GM12878 (cell line): ENCODE measurements at regions not wholly inside any gene's neighbourhood (a gene's known extent, or its start where the extent isn't known, plus 50 kb on each side); places are given as distances from the start of the nearest gene placed in this dataset.
A peak's percentile ranks its signal among the peaks of the same experiment; 100 is the strongest.
"Not testable (repeated sequence)": the region's sequence is repeated elsewhere in the genome, so short reads cannot be mapped to it uniquely, and the experiment has no call there.

ENCODE experiments used
- ATAC-seq: fragments of 200-7000 bp; cut with Tn5 transposase; 3 replicates; pipeline ENCODE4 v1.9.1; 2020; ENCODE audit warnings: mild to moderate bottlenecking, moderate library complexity
- BruUV-seq: library from RNA; stranded (reverse); fragments of 400-500 nt; replicated peaks from 2 replicates; lab custom pipeline; 2021; lab: Mats Ljungman, UMichigan
- CTCF ChIA-PET: fragments of 300-600 bp; sonication (Branson Sonifier 250); formaldehyde crosslinking; extraction: SDS; loops from one replicate; lab custom pipeline; 2021; ENCODE audit warnings: inconsistent platforms; lab: Yijun Ruan, JAX
- POLR2A ChIA-PET: fragments of 350-600 bp; formaldehyde crosslinking; extraction: SDS; loops from one replicate; lab custom pipeline; 2021; ENCODE audit warnings: inconsistent platforms; lab: Charles Lee
- RAD21 ChIA-PET: fragments of 300-600 bp; sonication (Branson Sonifier 250); formaldehyde crosslinking; loops from one replicate; lab custom pipeline; 2023; ENCODE audit warnings: antibody characterized with exemption; ENCODE audit not compliant: unreplicated experiment; lab: Charles Lee
- SMC1A ChIA-PET: fragments of 300-600 bp; sonication (Branson Sonifier 250); formaldehyde crosslinking; loops from one replicate; lab custom pipeline; 2023; ENCODE audit not compliant: unreplicated experiment, uncharacterized antibody; lab: Charles Lee
- DNase-seq: peaks from one replicate; pipeline ENCODE4 v3.0.0-alpha.2; 2011; ENCODE audit warnings: low read depth, low spot score
- FAIRE-seq: peaks from 3 replicates; lab custom pipeline; 2011; peaks lifted over from hg19 to GRCh38; lab: Jason Lieb, UNC
- H2AFZ ChIP-seq: 2 replicates; pipeline ENCODE4 v1.6.0; 2011; ENCODE audit warnings: low read depth, low read length, control low read depth; ENCODE audit not compliant: control insufficient read depth
- H3K27ac ChIP-seq: 2 replicates; pipeline ENCODE4 v1.5.1; 2011; ENCODE audit warnings: control low read depth; ENCODE audit not compliant: control insufficient read depth, insufficient read depth
- H3K27me3 ChIP-seq, 2 experiments: replicated peaks in 1 of 2; 2 replicates each; pipeline versions ENCODE4 v1.6.0 to v1.6.1; 2011; ENCODE audit warnings: low read length in 1 of 2; ENCODE audit not compliant: control insufficient read depth in 2 of 2, insufficient read depth in 2 of 2
- H3K36me3 ChIP-seq, 2 experiments: 2 replicates each; pipeline ENCODE4 v1.5.1; 2011; ENCODE audit warnings: low read length in 1 of 2; ENCODE audit not compliant: control insufficient read depth in 2 of 2, insufficient read depth in 2 of 2
- H3K4me1 ChIP-seq: 2 replicates; pipeline ENCODE4 v1.6.1; 2011; ENCODE audit warnings: mild to moderate bottlenecking, low read length, moderate library complexity, mixed read lengths; ENCODE audit not compliant: control insufficient read depth, insufficient read depth
- H3K4me2 ChIP-seq: 2 replicates; pipeline ENCODE4 v1.6.0; 2011; ENCODE audit warnings: control low read depth; ENCODE audit not compliant: control insufficient read depth, insufficient read depth
- H3K4me3 ChIP-seq: fragments of 200-600 bp; sonication (generic); 2 replicates; pipeline ENCODE4 v1.5.1; 2016
- H3K79me2 ChIP-seq: 2 replicates; pipeline ENCODE4 v1.6.0; 2011; ENCODE audit warnings: low read length; ENCODE audit not compliant: control insufficient read depth, insufficient read depth
- H3K9ac ChIP-seq: 2 replicates; pipeline ENCODE4 v1.8.0; 2011; ENCODE audit warnings: low read length, control low read depth, mixed read lengths; ENCODE audit not compliant: control insufficient read depth, insufficient read depth
- H3K9me3 ChIP-seq: replicated peaks from 3 replicates; pipeline ENCODE4 v1.5.1; 2011; ENCODE audit warnings: mild to moderate bottlenecking, low read length; ENCODE audit not compliant: control insufficient read depth, insufficient read depth
- H4K20me1 ChIP-seq: 2 replicates; pipeline ENCODE4 v1.6.0; 2011; ENCODE audit not compliant: control insufficient read depth, insufficient read depth
- CBFB ChIP-seq: IDR thresholded peaks from 2 replicates; pipeline ENCODE4 v1.6.1; 2016; ENCODE audit warnings: antibody characterized with exemption, low read depth
- JUNB ChIP-seq: IDR thresholded peaks from 2 replicates; pipeline ENCODE4 v1.6.1; 2016; ENCODE audit warnings: antibody characterized with exemption, mild to moderate bottlenecking
- MYC ChIP-seq: IDR thresholded peaks from 2 replicates; pipeline ENCODE4 v1.6.1; 2011; ENCODE audit warnings: mild to moderate bottlenecking, low read length, moderate library complexity, inconsistent platforms; ENCODE audit not compliant: insufficient read depth, insufficient replicate concordance, insufficient read length, severe bottlenecking
- NFIC ChIP-seq: IDR thresholded peaks from 2 replicates; pipeline ENCODE4 v1.6.1; 2012; ENCODE audit warnings: low read depth, mild to moderate bottlenecking, inconsistent platforms, low read length, moderate library complexity
- RUNX3 ChIP-seq: IDR thresholded peaks from 2 replicates; pipeline ENCODE4 v1.6.1; 2012; ENCODE audit warnings: low read length, inconsistent platforms
- SIX5 ChIP-seq: IDR thresholded peaks from 2 replicates; pipeline ENCODE4 v1.6.1; 2011; ENCODE audit warnings: mild to moderate bottlenecking, low read depth, low read length, moderate library complexity; ENCODE audit not compliant: severe bottlenecking
- YBX1 ChIP-seq: fragments of 450-650 bp; IDR thresholded peaks from 2 replicates; pipeline ENCODE4 v1.6.1; 2016; ENCODE audit warnings: antibody characterized with exemption
- WGBS: methylation state at CpG from one replicate; pipeline ENCODE4 v1.1.6; 2016; ENCODE audit warnings: low lambda C conversion rate; ENCODE audit not compliant: insufficient replicate concordance, insufficient coverage; ENCODE audit errors: missing lambda C conversion rate; 5-methylcytosine and 5-hydroxymethylcytosine counted together
- in situ Hi-C: fragments of 300-500 bp; cut with MboI; formaldehyde crosslinking; loops from 9 replicates; pipeline ENCODE4 v1.14.3; 2018; ENCODE audit warnings: mixed read lengths
- intact Hi-C: fragments of 100-400 bp; cut with micrococcal nuclease; formaldehyde crosslinking; loops from one replicate; pipeline ENCODE4 v1.14.2; 2022; ENCODE audit not compliant: unreplicated experiment
- TF ChIP-seq, protein P1 (sequence below): fragments of 450-650 bp; IDR thresholded peaks from 2 replicates; pipeline ENCODE4 v1.6.1; 2017; ENCODE audit warnings: mild to moderate bottlenecking, moderate library complexity
- TF ChIP-seq, protein P2 (sequence below): fragments of 150-350 bp; IDR thresholded peaks from 2 replicates; pipeline ENCODE4 v1.6.1; 2014; ENCODE audit warnings: mild to moderate bottlenecking, low read depth, low read length

DNA sequence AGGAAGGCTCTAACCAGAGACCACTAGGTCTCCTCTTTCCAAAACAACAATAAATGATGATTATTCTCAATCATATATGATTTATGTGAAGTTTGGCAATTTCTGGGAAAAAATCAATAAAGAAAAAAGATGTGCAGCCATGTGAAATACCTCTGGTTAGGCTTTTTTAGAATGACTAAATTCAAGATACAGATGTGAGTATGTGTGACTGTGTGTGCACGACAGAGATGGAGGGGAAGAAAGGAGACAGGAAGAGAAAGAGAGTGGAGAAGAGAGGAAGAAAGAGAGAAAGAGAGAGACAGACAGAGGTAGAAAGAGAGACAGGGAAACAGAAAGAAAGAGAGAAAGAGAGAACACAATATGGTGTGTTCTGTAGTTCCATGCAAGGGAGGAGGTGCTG is 558.6 kb upstream of the CDH5 start:
- H2AFZ ChIP-seq: no peak overlapping the region
- FAIRE-seq (no peak), ATAC-seq (no peak), DNase-seq (no peak)
- RAD21 ChIA-PET: no interaction called here
- CTCF ChIA-PET: no interaction called here
- H3K9me3 ChIP-seq: no peaks in the 10 kb centered on the region
- H3K9ac ChIP-seq: no peak overlapping the region
- H3K4me1 ChIP-seq: no peaks in the 10 kb centered on the region
- no peaks in the 10 kb centered on the region for H3K79me2 ChIP-seq
- intact Hi-C loops (no loop called here), in situ Hi-C loops (no loop called here)
- POLR2A ChIA-PET: no interaction called here
- WGBS: 15% methylated on average over 1 of the region's 1 CpG
- no peak overlapping the region for H3K4me3 ChIP-seq
- no peaks in the 10 kb centered on the region for H3K36me3 ChIP-seq
- no TSS peak for BruUV-seq
- H4K20me1 ChIP-seq: no peaks in the 10 kb centered on the region
- SMC1A ChIA-PET: interaction anchor here (0.6 kb wide), 1 partner anchor 1141 kb away, joined by 3 read pairs; no protein-coding TSS in a partner anchor
- TF ChIP-seq NFIC (peak; percentile 41; the same call in 1 of the 2 replicates), MYC (no peak), JUNB (peak; percentile 74), RUNX3 (peak; percentile 31; the same call in 1 of the 2 replicates), YBX1 (no peak), CBFB (no peak), SIX5 (no peak)
- TF ChIP-seq, protein P1, sequence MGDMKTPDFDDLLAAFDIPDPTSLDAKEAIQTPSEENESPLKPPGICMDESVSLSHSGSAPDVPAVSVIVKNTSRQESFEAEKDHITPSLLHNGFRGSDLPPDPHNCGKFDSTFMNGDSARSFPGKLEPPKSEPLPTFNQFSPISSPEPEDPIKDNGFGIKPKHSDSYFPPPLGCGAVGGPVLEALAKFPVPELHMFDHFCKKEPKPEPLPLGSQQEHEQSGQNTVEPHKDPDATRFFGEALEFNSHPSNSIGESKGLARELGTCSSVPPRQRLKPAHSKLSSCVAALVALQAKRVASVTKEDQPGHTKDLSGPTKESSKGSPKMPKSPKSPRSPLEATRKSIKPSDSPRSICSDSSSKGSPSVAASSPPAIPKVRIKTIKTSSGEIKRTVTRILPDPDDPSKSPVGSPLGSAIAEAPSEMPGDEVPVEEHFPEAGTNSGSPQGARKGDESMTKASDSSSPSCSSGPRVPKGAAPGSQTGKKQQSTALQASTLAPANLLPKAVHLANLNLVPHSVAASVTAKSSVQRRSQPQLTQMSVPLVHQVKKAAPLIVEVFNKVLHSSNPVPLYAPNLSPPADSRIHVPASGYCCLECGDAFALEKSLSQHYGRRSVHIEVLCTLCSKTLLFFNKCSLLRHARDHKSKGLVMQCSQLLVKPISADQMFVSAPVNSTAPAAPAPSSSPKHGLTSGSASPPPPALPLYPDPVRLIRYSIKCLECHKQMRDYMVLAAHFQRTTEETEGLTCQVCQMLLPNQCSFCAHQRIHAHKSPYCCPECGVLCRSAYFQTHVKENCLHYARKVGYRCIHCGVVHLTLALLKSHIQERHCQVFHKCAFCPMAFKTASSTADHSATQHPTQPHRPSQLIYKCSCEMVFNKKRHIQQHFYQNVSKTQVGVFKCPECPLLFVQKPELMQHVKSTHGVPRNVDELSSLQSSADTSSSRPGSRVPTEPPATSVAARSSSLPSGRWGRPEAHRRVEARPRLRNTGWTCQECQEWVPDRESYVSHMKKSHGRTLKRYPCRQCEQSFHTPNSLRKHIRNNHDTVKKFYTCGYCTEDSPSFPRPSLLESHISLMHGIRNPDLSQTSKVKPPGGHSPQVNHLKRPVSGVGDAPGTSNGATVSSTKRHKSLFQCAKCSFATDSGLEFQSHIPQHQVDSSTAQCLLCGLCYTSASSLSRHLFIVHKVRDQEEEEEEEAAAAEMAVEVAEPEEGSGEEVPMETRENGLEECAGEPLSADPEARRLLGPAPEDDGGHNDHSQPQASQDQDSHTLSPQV: no peak
- TF ChIP-seq, protein P2, sequence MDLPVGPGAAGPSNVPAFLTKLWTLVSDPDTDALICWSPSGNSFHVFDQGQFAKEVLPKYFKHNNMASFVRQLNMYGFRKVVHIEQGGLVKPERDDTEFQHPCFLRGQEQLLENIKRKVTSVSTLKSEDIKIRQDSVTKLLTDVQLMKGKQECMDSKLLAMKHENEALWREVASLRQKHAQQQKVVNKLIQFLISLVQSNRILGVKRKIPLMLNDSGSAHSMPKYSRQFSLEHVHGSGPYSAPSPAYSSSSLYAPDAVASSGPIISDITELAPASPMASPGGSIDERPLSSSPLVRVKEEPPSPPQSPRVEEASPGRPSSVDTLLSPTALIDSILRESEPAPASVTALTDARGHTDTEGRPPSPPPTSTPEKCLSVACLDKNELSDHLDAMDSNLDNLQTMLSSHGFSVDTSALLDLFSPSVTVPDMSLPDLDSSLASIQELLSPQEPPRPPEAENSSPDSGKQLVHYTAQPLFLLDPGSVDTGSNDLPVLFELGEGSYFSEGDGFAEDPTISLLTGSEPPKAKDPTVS: no peak
- H3K27me3 ChIP-seq: no peaks in the 10 kb centered on the region
- no peak overlapping the region for H3K27ac ChIP-seq
- H3K4me2 ChIP-seq: no peak overlapping the region

DNA sequence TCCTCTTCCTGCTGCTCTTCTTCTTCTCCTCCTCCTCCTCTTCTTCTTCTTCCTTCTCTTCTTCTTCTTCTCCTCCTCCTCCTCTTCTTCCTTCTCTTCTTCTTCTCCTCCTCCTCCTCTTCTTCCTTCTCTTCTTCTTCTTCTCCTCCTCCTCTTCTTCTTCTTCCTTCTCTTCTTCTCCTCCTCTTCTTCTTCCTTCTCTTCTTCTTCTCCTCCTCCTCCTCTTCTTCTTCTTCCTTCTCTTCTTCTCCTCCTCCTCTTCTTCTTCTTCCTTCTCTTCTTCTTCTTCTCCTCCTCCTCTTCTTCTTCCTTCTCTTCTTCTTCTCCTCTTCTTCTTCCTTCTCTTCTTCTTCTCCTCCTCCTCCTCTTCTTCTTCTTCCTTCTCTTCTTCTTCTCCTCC is 560.8 kb upstream of the CDH5 start:
- FAIRE-seq, H3K9me3 ChIP-seq, H4K20me1 ChIP-seq, ATAC-seq, H3K27me3 ChIP-seq, H3K79me2 ChIP-seq, H3K36me3 ChIP-seq, H3K4me1 ChIP-seq, H3K4me2 ChIP-seq, POLR2A ChIA-PET, DNase-seq, SMC1A ChIA-PET, in situ Hi-C loops, RAD21 ChIA-PET, H3K9ac ChIP-seq, intact Hi-C loops, H2AFZ ChIP-seq, H3K4me3 ChIP-seq, CTCF ChIA-PET, H3K27ac ChIP-seq, BruUV-seq: not testable (repeated sequence)
